Immature natural killer cell (primary cell): ENCODE measurements at regions not wholly inside any gene's neighbourhood (a gene's known extent, or its start where the extent isn't known, plus 50 kb on each side); places are given as distances from the start of the nearest gene placed in this dataset.

Source experiments
- DNase-seq, 3 donors: peaks; one replicate each; pipeline ENCODE4 v3.0.0; 2022; ENCODE audit warnings: mixed read lengths in 1 of 3
- H3K27ac Mint-ChIP-seq, 6 donors: one replicate each; pipeline ENCODE4 v1.8.0; 2020; ENCODE audit warnings: mixed read lengths in 6 of 6, mild to moderate bottlenecking in 5 of 6, inconsistent platforms in 4 of 6, moderate library complexity in 3 of 6
- H3K27me3 Mint-ChIP-seq, 3 donors: one replicate each; pipeline ENCODE4 v1.8.0; 2020 to 2021; ENCODE audit warnings: low read depth in 3 of 3, mild to moderate bottlenecking in 3 of 3, mixed read lengths in 3 of 3, moderate library complexity in 3 of 3, inconsistent platforms in 1 of 3
- H3K36me3 Mint-ChIP-seq, 3 donors: one replicate each; pipeline ENCODE4 v1.8.0; 2020; ENCODE audit warnings: mixed read lengths in 3 of 3, inconsistent platforms in 2 of 3, mild to moderate bottlenecking in 2 of 3
- H3K4me1 Mint-ChIP-seq, 2 donors: one replicate each; pipeline ENCODE4 v1.8.0; 2020; ENCODE audit warnings: inconsistent platforms in 2 of 2, mild to moderate bottlenecking in 2 of 2, mixed read lengths in 2 of 2, moderate library complexity in 1 of 2
- H3K4me3 Mint-ChIP-seq, 5 donors: one replicate each; pipeline ENCODE4 v1.8.0; 2020; ENCODE audit warnings: mild to moderate bottlenecking in 5 of 5, mixed read lengths in 5 of 5, inconsistent platforms in 3 of 5, moderate library complexity in 3 of 5
- H3K9me3 Mint-ChIP-seq, 6 donors: one replicate each; pipeline ENCODE4 v1.8.0; 2020; ENCODE audit warnings: mild to moderate bottlenecking in 6 of 6, mixed read lengths in 6 of 6, inconsistent platforms in 4 of 6, moderate library complexity in 3 of 6

- Mint-ChIP-seq H3K4me3 (no peak overlapping the region), H3K27ac (no peak overlapping the region), H3K27me3 (peaks cover 0 to 3% (median 0%) of the 10 kb centered on the region in 3 donors), H3K9me3 (peaks cover 4 to 33% (median 9%) of the 10 kb centered on the region in 6 donors), H3K4me1 (no peaks in the 10 kb centered on the region), H3K36me3 (no peaks in the 10 kb centered on the region)
- DNase-seq: no peak
These were observed 1296.6 kb downstream of the AACS start for GRCh38 chr12:126361804-126362203.

DNA sequence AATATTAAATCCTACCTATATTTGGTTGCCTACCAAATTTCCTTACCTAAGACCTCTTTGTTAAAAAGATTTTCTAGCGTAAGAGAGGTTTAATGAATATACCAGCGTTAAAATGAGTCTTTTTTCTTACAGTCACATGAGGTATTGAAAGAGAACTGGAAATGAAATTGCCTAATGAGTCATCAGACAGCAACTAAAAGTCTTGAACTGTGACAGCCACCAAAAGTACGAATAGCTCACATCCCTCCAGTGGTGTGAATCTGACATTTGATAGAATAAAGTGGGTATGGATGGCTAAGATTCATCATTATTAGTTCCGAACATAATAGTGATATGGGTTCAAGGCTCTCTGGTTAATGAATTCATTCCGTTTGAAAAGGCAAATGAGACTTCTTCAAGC is 1297.3 kb downstream of the AACS start:
- H3K4me3 Mint-ChIP-seq: no peak overlapping the region
- H3K27me3 Mint-ChIP-seq: peaks cover 0 to 3% (median 0%) of the 10 kb centered on the region in 3 donors
- peaks cover 4 to 33% (median 7%) of the 10 kb centered on the region in 6 donors for H3K9me3 Mint-ChIP-seq
- no peak for DNase-seq
- no peaks in the 10 kb centered on the region for H3K36me3 Mint-ChIP-seq
- H3K27ac Mint-ChIP-seq: no peak overlapping the region
- H3K4me1 Mint-ChIP-seq: no peaks in the 10 kb centered on the region

- Mint-ChIP-seq H3K36me3 (no peaks in the 10 kb centered on the region), H3K27me3 (peaks cover 0 to 3% (median 0%) of the 10 kb centered on the region in 3 donors), H3K4me1 (no peaks in the 10 kb centered on the region), H3K4me3 (no peak overlapping the region), H3K9me3 (peaks cover 3 to 38% (median 7%) of the 10 kb centered on the region in 6 donors), H3K27ac (no peak overlapping the region)
- no peak for DNase-seq
These were observed 1297.7 kb downstream of the AACS start for GRCh38 chr12:126362964-126363363.

DNA sequence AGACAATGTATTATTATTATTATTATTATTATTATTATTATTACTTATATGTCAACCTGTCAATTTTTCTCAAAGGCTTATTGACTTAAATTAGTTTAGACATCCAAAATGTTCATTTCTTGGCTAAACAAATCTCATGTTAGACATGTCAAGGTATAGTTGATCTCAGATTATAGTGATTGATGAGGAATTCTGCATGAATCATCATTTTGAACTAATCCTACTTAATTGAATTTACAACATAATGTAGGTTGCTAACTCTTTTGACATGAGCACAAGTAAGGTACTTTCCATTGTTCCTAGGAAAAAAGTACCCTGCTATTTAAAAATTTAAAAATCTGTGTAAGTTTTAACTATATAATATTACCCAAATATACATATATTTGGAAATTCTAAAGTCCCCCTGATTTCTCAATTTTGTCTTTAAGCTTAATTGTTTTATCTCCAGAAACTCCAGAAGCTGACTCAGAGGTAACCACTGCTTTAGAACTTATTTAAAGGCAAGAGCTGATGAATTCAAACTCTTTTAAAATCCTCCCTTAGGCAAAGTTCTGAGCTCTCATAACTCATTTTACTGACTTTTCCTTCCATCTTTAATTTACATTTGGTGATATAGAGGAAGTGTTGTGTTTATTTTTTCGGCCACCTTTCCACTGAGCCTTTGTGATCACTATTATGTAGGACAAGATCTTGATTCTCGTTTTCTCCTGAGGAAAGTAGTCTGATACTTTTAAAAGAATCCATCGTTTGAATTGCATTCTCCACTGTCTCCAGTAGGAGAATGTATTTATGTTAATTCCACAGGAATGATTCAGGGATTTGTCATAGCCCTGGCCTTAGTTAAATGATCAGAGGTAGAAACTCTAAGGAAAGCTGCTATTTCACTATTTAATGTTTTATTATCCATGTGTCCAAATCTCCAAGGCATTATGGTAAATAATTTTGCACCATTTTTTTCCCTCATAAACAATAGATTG is 1304.5 kb downstream of the AACS start:
- H3K4me1 Mint-ChIP-seq: no peaks in the 10 kb centered on the region
- H3K9me3 Mint-ChIP-seq: peaks cover 0 to 22% (median 4%) of the 10 kb centered on the region in 6 donors
- no peak overlapping the region for H3K27ac Mint-ChIP-seq

GRCh38 chr12:126383506-126383905 is 1318.3 kb downstream of the AACS start:
- Mint-ChIP-seq H3K9me3 (peaks cover 4 to 29% (median 7%) of the 10 kb centered on the region in 6 donors), H3K4me3 (no peak overlapping the region), H3K4me1 (no peaks in the 10 kb centered on the region), H3K27me3 (peaks cover 0 to 1% (median 0%) of the 10 kb centered on the region in 3 donors), H3K36me3 (no peaks in the 10 kb centered on the region), H3K27ac (no peak overlapping the region)
- DNase-seq: no peak

More for the DNA sequence above, 1304.5 kb downstream of the AACS start:
- H3K36me3 Mint-ChIP-seq: no peaks in the 10 kb centered on the region
- H3K4me3 Mint-ChIP-seq: no peak overlapping the region
- no peak for DNase-seq
- H3K27me3 Mint-ChIP-seq: peaks cover 0 to 2% (median 0%) of the 10 kb centered on the region in 3 donors

- no peaks in the 10 kb centered on the region for H3K4me1 Mint-ChIP-seq
- no peak for DNase-seq
- H3K4me3 Mint-ChIP-seq: no peak overlapping the region
- no peak overlapping the region for H3K27ac Mint-ChIP-seq
- peaks cover 0 to 1% (median 0%) of the 10 kb centered on the region in 3 donors for H3K27me3 Mint-ChIP-seq
- H3K36me3 Mint-ChIP-seq: no peaks in the 10 kb centered on the region
- peaks cover 4 to 23% (median 7%) of the 10 kb centered on the region in 6 donors for H3K9me3 Mint-ChIP-seq
These were observed 1318.9 kb downstream of the AACS start for GRCh38 chr12:126384026-126384564.

GRCh38 chr12:126385785-126386184 is 1320.5 kb downstream of the AACS start:
- no peak overlapping the region for H3K4me3 Mint-ChIP-seq
- H3K27me3 Mint-ChIP-seq: peaks cover 0 to 1% (median 0%) of the 10 kb centered on the region in 3 donors
- DNase-seq: no peak
- H3K9me3 Mint-ChIP-seq: peaks cover 2 to 16% (median 8%) of the 10 kb centered on the region in 6 donors
- no peaks in the 10 kb centered on the region for H3K4me1 Mint-ChIP-seq
- no peaks in the 10 kb centered on the region for H3K36me3 Mint-ChIP-seq
- no peak overlapping the region for H3K27ac Mint-ChIP-seq

DNA sequence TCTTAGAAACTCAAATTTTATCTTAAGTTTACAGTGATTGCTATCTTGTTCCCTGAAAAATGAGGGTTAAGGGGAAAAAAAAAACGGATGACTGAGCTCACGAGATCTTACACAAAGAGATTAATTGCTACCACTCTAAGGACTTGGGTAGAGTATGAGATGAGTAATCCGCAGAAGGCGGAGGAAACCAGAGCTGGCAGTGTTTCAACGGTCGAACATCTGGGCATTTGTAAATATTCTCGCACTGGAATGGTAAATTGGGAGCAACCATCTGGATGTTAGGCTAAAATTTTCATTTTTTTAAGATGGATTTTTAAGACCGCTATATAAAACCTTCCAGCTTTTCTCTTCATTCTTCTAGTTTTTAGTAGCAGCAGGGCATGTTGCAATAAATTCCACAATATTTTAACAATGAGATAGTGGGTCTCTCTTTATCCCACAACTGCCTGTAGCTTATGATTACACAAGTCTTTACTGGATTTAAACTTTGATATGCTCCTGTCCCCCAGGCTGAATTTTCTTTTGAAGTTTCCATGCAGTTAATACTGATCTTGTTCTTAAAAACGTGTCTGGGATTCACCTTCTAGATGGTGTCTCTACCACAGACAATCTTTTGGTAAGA is 1324.1 kb downstream of the AACS start:
- no peaks in the 10 kb centered on the region for H3K4me1 Mint-ChIP-seq
- H3K9me3 Mint-ChIP-seq: peaks cover 0 to 7% (median 5%) of the 10 kb centered on the region in 6 donors
- H3K4me3 Mint-ChIP-seq: no peak overlapping the region
- DNase-seq: no peak
- no peaks in the 10 kb centered on the region for H3K36me3 Mint-ChIP-seq
- no peak overlapping the region for H3K27ac Mint-ChIP-seq
- H3K27me3 Mint-ChIP-seq: no peaks in the 10 kb centered on the region

- Mint-ChIP-seq H3K9me3 (peaks cover 0 to 8% (median 7%) of the 10 kb centered on the region in 6 donors), H3K27ac (no peak overlapping the region), H3K27me3 (no peaks in the 10 kb centered on the region), H3K4me3 (no peak overlapping the region), H3K36me3 (no peaks in the 10 kb centered on the region), H3K4me1 (no peaks in the 10 kb centered on the region)
- no peak for DNase-seq
These were observed 1324.7 kb downstream of the AACS start for GRCh38 chr12:126389961-126390360.

- H3K9me3 Mint-ChIP-seq: peaks cover 0 to 15% (median 6%) of the 10 kb centered on the region in 6 donors
- DNase-seq: no peak
- no peak overlapping the region for H3K4me3 Mint-ChIP-seq
- H3K27me3 Mint-ChIP-seq: peaks cover 0 to 2% (median 0%) of the 10 kb centered on the region in 3 donors
- H3K27ac Mint-ChIP-seq: no peak overlapping the region
- no peaks in the 10 kb centered on the region for H3K4me1 Mint-ChIP-seq
- no peaks in the 10 kb centered on the region for H3K36me3 Mint-ChIP-seq
These were observed 1325.8 kb downstream of the AACS start for GRCh38 chr12:126390969-126391566.

DNA sequence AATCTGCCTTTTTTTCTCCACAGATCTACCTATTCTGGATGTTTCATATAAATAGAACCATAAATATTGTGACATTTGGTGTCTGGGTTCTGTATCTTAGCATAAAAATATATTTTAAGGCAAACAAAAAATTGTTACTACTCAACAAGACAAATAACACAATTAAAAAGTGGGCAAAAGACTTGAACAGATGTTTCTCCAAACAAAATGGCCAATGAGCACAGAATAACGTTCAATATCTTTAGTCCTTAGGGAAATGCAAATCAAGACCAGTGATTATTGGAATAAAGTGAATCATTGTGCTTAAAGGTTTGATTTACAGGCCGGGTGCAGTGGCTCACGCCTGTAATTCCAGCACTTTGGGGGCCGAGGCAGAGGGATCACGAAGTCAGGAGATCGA is 1331.3 kb downstream of the AACS start:
- H3K9me3 Mint-ChIP-seq: peaks cover 0 to 23% (median 5%) of the 10 kb centered on the region in 6 donors
- no peaks in the 10 kb centered on the region for H3K4me1 Mint-ChIP-seq
- H3K4me3 Mint-ChIP-seq: no peak overlapping the region
- no peak for DNase-seq
- no peak overlapping the region for H3K27ac Mint-ChIP-seq
- peaks cover 0 to 3% (median 2%) of the 10 kb centered on the region in 3 donors for H3K27me3 Mint-ChIP-seq
- no peaks in the 10 kb centered on the region for H3K36me3 Mint-ChIP-seq

DNA sequence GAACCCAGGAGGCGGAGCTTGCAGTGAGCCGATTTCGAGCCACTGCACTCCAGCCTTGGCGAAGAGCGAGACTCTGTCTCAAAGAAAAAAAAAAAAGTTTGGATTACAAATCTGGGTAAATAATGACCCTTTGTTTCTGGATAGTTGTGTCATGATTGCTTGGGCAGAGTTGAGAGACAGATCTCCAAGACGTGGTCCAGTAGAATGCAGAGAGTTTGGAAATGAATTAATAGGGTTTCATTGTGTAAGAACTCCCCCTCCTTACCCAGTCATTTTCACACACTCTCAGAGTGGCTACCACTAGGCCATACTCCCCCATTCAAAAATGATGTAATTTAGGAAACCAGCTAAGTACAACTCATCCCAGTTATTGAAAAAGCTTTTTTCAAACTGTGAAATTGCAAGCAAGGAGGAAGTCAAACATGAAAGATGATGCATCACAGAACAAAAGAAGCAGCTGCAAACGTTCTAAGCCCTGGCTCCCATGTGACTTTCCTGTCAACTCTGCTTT is 1331.9 kb downstream of the AACS start:
- Mint-ChIP-seq H3K27me3 (peaks cover 0 to 3% (median 2%) of the 10 kb centered on the region in 3 donors), H3K27ac (no peak overlapping the region), H3K36me3 (no peaks in the 10 kb centered on the region), H3K9me3 (peaks cover 0 to 23% (median 5%) of the 10 kb centered on the region in 6 donors), H3K4me1 (no peaks in the 10 kb centered on the region), H3K4me3 (no peak overlapping the region)
- DNase-seq: no peak

DNA sequence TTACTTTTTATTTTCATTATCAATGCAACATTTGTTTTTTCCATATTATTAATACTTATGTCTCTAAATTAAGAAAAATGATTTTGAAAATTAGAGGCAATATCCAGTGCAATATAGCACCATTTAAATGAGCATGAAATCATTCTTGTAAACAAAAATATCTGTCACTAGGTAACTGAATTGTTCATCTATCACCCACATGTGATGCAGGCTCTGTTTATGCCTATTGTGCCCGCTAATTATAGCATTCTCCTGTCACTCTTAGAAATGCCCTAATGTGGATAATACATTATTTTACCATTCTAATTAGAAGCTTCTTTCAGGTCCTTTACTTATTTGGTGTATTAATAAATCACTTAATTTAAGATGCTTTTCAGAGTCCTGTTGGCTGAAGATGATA is 1332.4 kb downstream of the AACS start:
- Mint-ChIP-seq H3K4me1 (no peaks in the 10 kb centered on the region), H3K4me3 (no peak overlapping the region), H3K36me3 (no peaks in the 10 kb centered on the region), H3K27ac (no peak overlapping the region), H3K27me3 (peaks cover 0 to 3% (median 2%) of the 10 kb centered on the region in 3 donors), H3K9me3 (peaks cover 0 to 23% (median 4%) of the 10 kb centered on the region in 6 donors)
- DNase-seq: no peak
